BJ (cell line): ENCODE measurements at regions not wholly inside any gene's neighbourhood (a gene's known extent, or its start where the extent isn't known, plus 50 kb on each side); places are given as distances from the start of the nearest gene placed in this dataset.
"Not testable (repeated sequence)": the region's sequence is repeated elsewhere in the genome, so short reads cannot be mapped to it uniquely, and the experiment has no call there.

ENCODE experiments used
- CTCF ChIA-PET: fragments of 350-600 bp; formaldehyde crosslinking; extraction: SDS; loops from one replicate; lab custom pipeline; 2021; ENCODE audit warnings: antibody characterized with exemption, inconsistent platforms; lab: Yijun Ruan, JAX
- POLR2A ChIA-PET: fragments of 300-600 bp; sonication (Branson Sonifier 250); formaldehyde crosslinking; extraction: SDS; loops from one replicate; lab custom pipeline; 2021; ENCODE audit warnings: antibody characterized with exemption; lab: Charles Lee
- DNase-seq: peaks from one replicate; pipeline ENCODE4 v3.0.0-alpha.2; 2011; ENCODE audit warnings: low read depth
- H3K27me3 ChIP-seq: 2 replicates; pipeline ENCODE4 v1.6.0; 2011; ENCODE audit warnings: low read length; ENCODE audit not compliant: control insufficient read depth, insufficient read depth
- H3K36me3 ChIP-seq: 2 replicates; pipeline ENCODE4 v1.5.1; 2011; ENCODE audit warnings: low read length; ENCODE audit not compliant: control insufficient read depth, insufficient read depth
- H3K4me3 ChIP-seq: 2 replicates; pipeline ENCODE4 v1.5.1; 2011; ENCODE audit warnings: low read depth, mild to moderate bottlenecking, control low read depth, low read length
- TF ChIP-seq, protein P1 (sequence below): IDR thresholded peaks from 2 replicates; pipeline ENCODE4 v1.5.1; 2011; ENCODE audit warnings: low read depth, mild to moderate bottlenecking, control low read depth, inconsistent platforms, low read length, moderate library complexity; ENCODE audit not compliant: insufficient read depth

DNA sequence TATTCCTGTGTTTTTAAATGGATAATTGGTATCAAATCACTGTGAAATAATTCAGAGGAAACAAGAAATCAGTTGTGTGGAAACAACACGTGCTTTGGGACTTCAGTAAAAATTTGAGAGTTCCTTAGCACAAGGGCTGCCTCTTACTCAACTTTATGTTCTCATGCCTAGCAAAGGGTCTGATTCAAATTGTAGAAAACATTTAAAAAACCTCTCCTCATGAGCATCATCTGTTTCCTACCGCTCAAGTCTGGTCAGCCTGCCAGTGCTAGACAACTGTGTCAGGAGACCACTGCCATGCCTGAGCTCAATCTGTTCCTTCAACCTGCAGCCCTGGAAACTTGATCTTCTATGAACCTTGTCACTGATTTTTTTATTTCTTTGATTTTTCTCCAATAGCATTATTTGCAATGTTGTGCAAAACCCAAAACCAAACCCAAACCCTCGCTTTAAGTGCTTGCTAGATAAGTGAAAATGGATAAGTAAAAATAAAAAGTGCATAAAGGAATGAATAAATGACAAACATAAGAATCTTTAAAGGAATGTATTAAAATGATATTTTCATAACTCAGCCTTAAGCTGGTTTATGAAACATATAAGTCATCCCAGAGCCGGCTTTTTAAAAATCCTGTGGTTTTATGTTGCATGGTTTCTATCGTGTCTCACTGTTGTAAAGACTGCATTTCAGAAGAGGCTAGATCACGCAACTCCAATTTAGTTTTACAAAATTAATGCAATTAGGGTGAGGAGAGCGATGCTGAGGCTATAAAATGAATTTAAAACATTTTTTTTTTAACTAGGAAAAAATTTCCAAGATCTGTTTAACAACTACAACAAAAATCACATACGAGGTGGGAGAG lies 361.2 kb upstream of the PDE3A start:
- POLR2A ChIA-PET = interaction anchor here (0.6 kb wide), 1 partner anchor 205 kb away, joined by 3 read pairs; no protein-coding TSS in a partner anchor
- peak; percentile 70 for DNase-seq
- TF ChIP-seq, protein P1, sequence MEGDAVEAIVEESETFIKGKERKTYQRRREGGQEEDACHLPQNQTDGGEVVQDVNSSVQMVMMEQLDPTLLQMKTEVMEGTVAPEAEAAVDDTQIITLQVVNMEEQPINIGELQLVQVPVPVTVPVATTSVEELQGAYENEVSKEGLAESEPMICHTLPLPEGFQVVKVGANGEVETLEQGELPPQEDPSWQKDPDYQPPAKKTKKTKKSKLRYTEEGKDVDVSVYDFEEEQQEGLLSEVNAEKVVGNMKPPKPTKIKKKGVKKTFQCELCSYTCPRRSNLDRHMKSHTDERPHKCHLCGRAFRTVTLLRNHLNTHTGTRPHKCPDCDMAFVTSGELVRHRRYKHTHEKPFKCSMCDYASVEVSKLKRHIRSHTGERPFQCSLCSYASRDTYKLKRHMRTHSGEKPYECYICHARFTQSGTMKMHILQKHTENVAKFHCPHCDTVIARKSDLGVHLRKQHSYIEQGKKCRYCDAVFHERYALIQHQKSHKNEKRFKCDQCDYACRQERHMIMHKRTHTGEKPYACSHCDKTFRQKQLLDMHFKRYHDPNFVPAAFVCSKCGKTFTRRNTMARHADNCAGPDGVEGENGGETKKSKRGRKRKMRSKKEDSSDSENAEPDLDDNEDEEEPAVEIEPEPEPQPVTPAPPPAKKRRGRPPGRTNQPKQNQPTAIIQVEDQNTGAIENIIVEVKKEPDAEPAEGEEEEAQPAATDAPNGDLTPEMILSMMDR = no peak
- Histone ChIP-seq H3K27me3 (no peaks in the 10 kb centered on the region), H3K4me3 (no peak overlapping the region), H3K36me3 (no peaks in the 10 kb centered on the region)
- CTCF ChIA-PET = interaction anchor here (0.6 kb wide), 1 partner anchor 792 kb away, joined by 3 read pairs; no protein-coding TSS in a partner anchor

DNA sequence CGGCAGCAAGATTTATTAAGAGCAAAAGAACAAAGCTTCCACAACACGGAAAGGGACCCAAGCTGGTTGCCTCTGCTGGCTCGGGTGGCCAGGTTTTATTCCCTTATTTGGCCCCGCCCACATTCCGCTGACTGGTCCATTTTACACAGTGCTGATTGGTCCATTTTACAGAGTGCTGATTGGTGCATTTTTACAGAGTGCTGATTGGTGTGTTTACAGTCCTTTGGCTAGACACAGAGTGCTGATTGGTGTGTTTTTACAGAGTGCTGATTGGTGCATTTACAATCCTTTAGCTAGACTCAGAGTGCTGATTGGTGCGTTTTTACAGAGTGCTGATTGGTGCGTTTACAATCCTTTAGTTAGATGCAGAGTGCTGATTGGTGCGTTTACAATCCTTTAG lies 358.4 kb upstream of the PDE3A start:
- H3K27me3 ChIP-seq, POLR2A ChIA-PET, H3K4me3 ChIP-seq, H3K36me3 ChIP-seq, DNase-seq: not testable (repeated sequence)
- CTCF ChIA-PET = interaction anchor here (0.7 to 1.0 kb wide), 2 partner anchors 18 to 87 kb away, joined by 3 read pairs; no protein-coding TSS in a partner anchor

DNA sequence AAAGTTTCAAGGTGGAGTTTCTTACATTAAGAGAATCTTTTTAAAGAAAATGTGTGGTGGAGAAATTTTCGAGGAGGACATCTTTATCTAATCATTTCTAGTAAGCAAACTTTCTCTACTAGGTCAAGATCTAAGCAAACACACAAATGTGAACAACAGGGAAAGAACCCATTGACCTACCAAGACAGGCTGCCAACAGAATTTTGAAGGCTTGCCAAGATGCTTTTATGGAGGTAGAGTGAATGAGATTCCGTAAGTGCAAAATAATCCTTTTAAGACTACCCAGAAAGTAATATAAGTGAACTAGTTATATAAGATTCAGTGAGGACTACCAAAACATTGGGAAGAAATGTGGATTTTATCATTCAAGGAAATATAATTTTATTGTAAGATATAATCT lies 357.1 kb upstream of the PDE3A start:
- TF ChIP-seq, protein P1 = no peak
- Histone ChIP-seq H3K27me3 (no peaks in the 10 kb centered on the region), H3K4me3 (no peak overlapping the region), H3K36me3 (no peaks in the 10 kb centered on the region)
- ChIA-PET POLR2A (no interaction called here), CTCF (interaction anchor here (0.6 to 1.0 kb wide), 2 partner anchors 17 to 97 kb away, joined by 3 to 4 read pairs; no protein-coding TSS in a partner anchor)
- DNase-seq = peak; percentile 16

DNA sequence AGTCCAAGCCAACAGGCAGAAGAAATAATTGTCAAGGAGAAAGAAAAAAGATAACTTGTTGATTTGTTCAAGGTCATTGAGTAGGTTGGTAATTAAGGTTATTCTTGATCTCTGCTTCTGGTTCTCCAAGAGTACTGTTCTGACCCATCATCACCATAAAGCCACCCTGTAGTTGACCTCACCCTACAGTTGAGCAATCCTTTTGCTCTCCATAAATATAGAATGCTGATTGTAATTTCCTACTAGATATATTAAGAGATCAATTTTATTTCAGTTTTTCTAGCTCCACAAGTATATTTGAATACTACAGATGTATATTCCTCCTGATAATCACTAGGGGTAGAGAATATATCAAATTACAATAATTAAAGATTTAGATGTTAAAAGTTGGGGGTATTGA lies 350.5 kb upstream of the PDE3A start:
- no peaks in the 10 kb centered on the region for H3K27me3 ChIP-seq
- TF ChIP-seq, protein P1 = no peak
- POLR2A ChIA-PET = no interaction called here
- H3K36me3 ChIP-seq = no peaks in the 10 kb centered on the region
- H3K4me3 ChIP-seq = no peak overlapping the region
- CTCF ChIA-PET = no interaction called here
- no peak for DNase-seq

DNA sequence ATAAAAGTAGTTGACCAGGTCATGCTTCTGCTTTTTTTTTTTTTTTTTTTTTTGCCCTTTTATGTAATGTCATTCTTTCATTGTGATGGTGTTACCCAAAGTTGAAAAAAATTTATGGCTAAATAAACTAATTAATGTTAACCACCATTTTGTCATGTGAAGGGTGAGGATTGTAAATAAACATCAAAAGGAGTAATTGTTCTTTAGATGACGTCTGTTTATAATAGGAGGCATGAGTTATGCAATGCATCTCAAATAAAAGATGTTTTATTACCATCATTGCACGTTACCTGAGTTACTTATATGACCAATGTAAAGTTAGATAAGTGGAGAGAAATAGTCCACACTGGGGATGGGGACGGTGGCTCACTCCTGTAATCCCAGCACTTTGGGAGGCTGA lies 349.9 kb upstream of the PDE3A start:
- TF ChIP-seq, protein P1 = no peak
- H3K27me3 ChIP-seq = no peaks in the 10 kb centered on the region
- no peak for DNase-seq
- no peaks in the 10 kb centered on the region for H3K36me3 ChIP-seq
- ChIA-PET POLR2A (no interaction called here), CTCF (no interaction called here)
- H3K4me3 ChIP-seq = no peak overlapping the region
